SK-N-SH (cell line): ENCODE measurements at regions not wholly inside any gene's neighbourhood (a gene's known extent, or its start where the extent isn't known, plus 50 kb on each side); places are given as distances from the start of the nearest gene placed in this dataset.

Experiments
- CTCF ChIA-PET: fragments of 300-600, 350-600 bp; formaldehyde crosslinking; extraction: SDS; loops from one replicate; lab custom pipeline; 2021; lab: Yijun Ruan, JAX
- POLR2A ChIA-PET: fragments of 350-600 bp; sonication (Branson Sonifier 250); formaldehyde crosslinking; extraction: SDS; loops from one replicate; lab custom pipeline; 2020; ENCODE audit warnings: antibody characterized with exemption, inconsistent platforms; lab: Yijun Ruan, JAX
- DNase-seq: peaks from one replicate; pipeline ENCODE4 v3.0.0; 2012
- H2AFZ ChIP-seq: fragments of 200-600 bp; sonication (generic); 2 replicates; pipeline ENCODE4 v1.8.1; 2016; ENCODE audit warnings: antibody characterized with exemption, mild to moderate bottlenecking, low read depth
- H3F3A ChIP-seq: fragments of 200-600 bp; sonication (generic); replicated peaks from 2 replicates; pipeline ENCODE3; 2016; ENCODE audit warnings: antibody characterized with exemption, mild to moderate bottlenecking; ENCODE audit not compliant: insufficient read depth
- H3K27ac ChIP-seq, 2 experiments: fragments of 200-500 bp in 1 of 2; fragments of 200-600 bp in 1 of 2; sonication (Bioruptor generic) in 1 of 2; sonication (generic), shearing (Covaris generic) in 1 of 2; 2 replicates each; pipeline versions ENCODE4 v1.5.1 to v1.6.1; 2014 to 2016; ENCODE audit warnings: low read depth in 2 of 2, inconsistent platforms in 1 of 2, low read length in 1 of 2, mild to moderate bottlenecking in 1 of 2, mixed read lengths in 1 of 2
- H3K27me3 ChIP-seq: fragments of 200-600 bp; sonication (generic), shearing (Covaris generic); 2 replicates; pipeline ENCODE4 v1.6.1; 2016; ENCODE audit warnings: mixed run types; ENCODE audit not compliant: insufficient read depth
- H3K36me3 ChIP-seq, 2 experiments: fragments of 200-500 bp in 1 of 2; fragments of 200-600 bp in 1 of 2; sonication (Bioruptor generic) in 1 of 2; sonication (generic) in 1 of 2; replicated peaks in 1 of 2; 2 replicates each; pipeline versions ENCODE3 to v1.5.1; 2014 to 2016; ENCODE audit warnings: low read length in 1 of 2, mild to moderate bottlenecking in 1 of 2; ENCODE audit not compliant: insufficient read depth in 2 of 2, control insufficient read depth in 1 of 2
- H3K4me1 ChIP-seq, 2 experiments: fragments of 200-500 bp in 1 of 2; fragments of 200-600 bp in 1 of 2; sonication (Bioruptor generic) in 1 of 2; sonication (generic), shearing (Covaris generic) in 1 of 2; 2 replicates each; pipeline versions ENCODE4 v1.5.1 to v1.6.1; 2014 to 2016; ENCODE audit warnings: low read depth in 1 of 2, low read length in 1 of 2, mixed run types in 1 of 2; ENCODE audit not compliant: insufficient read depth in 2 of 2, control insufficient read depth in 1 of 2
- H3K4me2 ChIP-seq: fragments of 200-600 bp; sonication (generic), shearing (Covaris generic); 2 replicates; pipeline ENCODE4 v1.6.1; 2017; ENCODE audit warnings: mixed run types
- H3K4me3 ChIP-seq, 2 experiments: fragments of 200-500 bp in 1 of 2; fragments of 200-600 bp in 1 of 2; sonication (Bioruptor generic) in 1 of 2; sonication (generic), shearing (Covaris generic) in 1 of 2; 2 replicates each; pipeline versions ENCODE4 v1.5.1 to v1.8.1; 2014 to 2016; ENCODE audit warnings: low read depth in 2 of 2, inconsistent platforms in 1 of 2, low read length in 1 of 2, mild to moderate bottlenecking in 1 of 2, mixed read lengths in 1 of 2, moderate library complexity in 1 of 2
- H3K79me2 ChIP-seq: fragments of 200-600 bp; sonication (generic); 2 replicates; pipeline ENCODE4 v1.8.1; 2017; ENCODE audit warnings: mild to moderate bottlenecking; ENCODE audit not compliant: insufficient read depth
- H3K9ac ChIP-seq: fragments of 200-600 bp; sonication (generic); 2 replicates; pipeline ENCODE4 v1.6.1; 2017; ENCODE audit warnings: mixed run types
- H3K9me2 ChIP-seq: fragments of 200-600 bp; sonication (generic); 2 replicates; pipeline ENCODE4 v1.6.1; 2017; ENCODE audit warnings: mixed run types
- H3K9me3 ChIP-seq: fragments of 200-600 bp; sonication (generic); 2 replicates; pipeline ENCODE4 v1.6.1; 2017; ENCODE audit warnings: mixed run types, mild to moderate bottlenecking, moderate library complexity
- H4K20me1 ChIP-seq: fragments of 200-600 bp; sonication (generic); 2 replicates; pipeline ENCODE4 v1.6.1; 2017; ENCODE audit warnings: mild to moderate bottlenecking, mixed run types; ENCODE audit not compliant: insufficient read depth
- CHD2 ChIP-seq: fragments of 150-350 bp; IDR thresholded peaks from 2 replicates; pipeline ENCODE4 v1.6.1; 2018; ENCODE audit warnings: low read length; ENCODE audit not compliant: partially characterized antibody
- EZH2phosphoT487 ChIP-seq: fragments of 200-600 bp; sonication (generic); IDR thresholded peaks from 2 replicates; pipeline ENCODE4 v1.6.1; 2017; ENCODE audit warnings: low read depth, mixed run types, mild to moderate bottlenecking, antibody characterized with exemption, moderate library complexity, borderline replicate concordance
- FOXJ3 ChIP-seq: sonication (generic); formaldehyde crosslinking; IDR thresholded peaks from 2 replicates; pipeline ENCODE4 v1.5.1; 2020; ENCODE audit warnings: mild to moderate bottlenecking, missing genetic modification reagents
- FOXM1 ChIP-seq: IDR thresholded peaks from 2 replicates; pipeline ENCODE4 v1.4.0; 2012; ENCODE audit warnings: low read depth, mild to moderate bottlenecking
- GATA2 ChIP-seq: sonication (generic); formaldehyde crosslinking; IDR thresholded peaks from 2 replicates; pipeline ENCODE4 v1.5.0; 2020; ENCODE audit warnings: mild to moderate bottlenecking, missing genetic modification reagents
- MEF2A ChIP-seq: IDR thresholded peaks from 2 replicates; pipeline ENCODE4 v1.4.0; 2012; ENCODE audit warnings: low read depth, borderline replicate concordance
- MXI1 ChIP-seq: IDR thresholded peaks from 2 replicates; pipeline ENCODE4 v1.6.1; 2012; ENCODE audit warnings: mild to moderate bottlenecking, low read depth, low read length, improper control_type of control experiment
- NFIC ChIP-seq: IDR thresholded peaks from 2 replicates; pipeline ENCODE4 v1.4.0; 2012; ENCODE audit warnings: borderline replicate concordance
- POLR2AphosphoS5 ChIP-seq: IDR thresholded peaks from 2 replicates; pipeline ENCODE4 v1.6.1; 2012; ENCODE audit warnings: low read depth, low read length
- RXRA ChIP-seq: IDR thresholded peaks from 2 replicates; pipeline ENCODE4 v1.4.0; 2012; ENCODE audit warnings: low read depth, mild to moderate bottlenecking, borderline replicate concordance
- SIN3A ChIP-seq: IDR thresholded peaks from 2 replicates; pipeline ENCODE4 v1.6.1; 2012; ENCODE audit warnings: low read depth, mild to moderate bottlenecking, low read length, moderate library complexity, borderline replicate concordance
- SMC3 ChIP-seq: IDR thresholded peaks from 2 replicates; pipeline ENCODE4 v1.6.1; 2012; ENCODE audit warnings: low read depth, low read length, improper control_type of control experiment
- YY1 ChIP-seq: IDR thresholded peaks from 2 replicates; pipeline ENCODE4 v1.4.0; 2012; ENCODE audit warnings: low read depth, mild to moderate bottlenecking
- WGBS: methylation state at CpG from one replicate; pipeline ENCODE4 v1.1.6; 2017; ENCODE audit warnings: low lambda C conversion rate; 5-methylcytosine and 5-hydroxymethylcytosine counted together
- TF ChIP-seq, protein P1 (sequence below): IDR thresholded peaks from 2 replicates; pipeline ENCODE4 v1.4.0; 2012; ENCODE audit warnings: low read depth, borderline replicate concordance
- TF ChIP-seq, protein P2 (sequence below): fragments of 200-600 bp; sonication (generic); IDR thresholded peaks from 2 replicates; pipeline ENCODE4 v1.6.1; 2017; ENCODE audit warnings: antibody characterized with exemption, mild to moderate bottlenecking, moderate library complexity
- TF ChIP-seq, protein P3 (sequence below): IDR thresholded peaks from 2 replicates; pipeline ENCODE4 v1.4.0; 2012; ENCODE audit warnings: low read depth
- TF ChIP-seq, protein P4 (sequence below): fragments of 150-350 bp; IDR thresholded peaks from 2 replicates; pipeline ENCODE4 v1.6.1; 2017; ENCODE audit warnings: antibody characterized with exemption, low read length, low read depth, borderline replicate concordance
- TF ChIP-seq, protein P5 (sequence below): IDR thresholded peaks from 2 replicates; pipeline ENCODE4 v1.6.1; 2012; ENCODE audit warnings: mild to moderate bottlenecking, low read depth, low read length, moderate library complexity

DNA sequence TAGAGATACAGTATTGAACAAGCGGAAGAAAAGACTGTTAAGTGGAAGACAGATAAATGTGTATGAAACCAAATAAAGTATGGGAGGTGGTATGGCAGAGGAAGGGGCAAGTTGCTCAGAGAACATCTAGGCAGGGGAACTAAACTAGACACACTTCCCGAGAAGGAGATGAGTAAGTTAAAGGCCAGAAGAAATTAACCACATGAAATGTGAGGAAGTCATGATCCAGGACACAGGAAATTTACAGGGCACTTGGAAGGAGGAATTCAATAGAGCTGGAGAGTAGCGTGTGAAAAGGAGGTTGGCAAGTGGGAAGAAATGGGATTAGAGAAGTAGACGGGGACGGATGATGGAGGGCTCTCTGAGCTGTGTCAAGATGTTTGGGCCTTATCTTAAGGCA lies 208.8 kb downstream of the COG6 start:
- Histone ChIP-seq H3K4me1 (peaks cover 0 to 9% of the 10 kb centered on the region in 2 experiments; a peak in 2 of 4 replicates), H2AFZ (no peak overlapping the region), H3K9me3 (no peaks in the 10 kb centered on the region), H3K4me3 (no peak overlapping the region), H3K9me2 (no peaks in the 10 kb centered on the region), H3K79me2 (no peaks in the 10 kb centered on the region), H3K27ac (no peak overlapping the region), H3F3A (no peaks in the 10 kb centered on the region), H4K20me1 (no peaks in the 10 kb centered on the region), H3K9ac (no peak overlapping the region), H3K36me3 (no peaks in the 10 kb centered on the region), H3K27me3 (no peaks in the 10 kb centered on the region), H3K4me2 (no peak overlapping the region)
- ChIA-PET CTCF (interaction anchor here (0.8 to 1.9 kb wide), 2 partner anchors 9 to 78 kb away, joined by 3 to 6 read pairs; no protein-coding TSS in a partner anchor), POLR2A (no interaction called here)
- TF ChIP-seq MXI1 (no peak), YY1 (no peak), FOXJ3 (CRISPR knock-in tag) (no peak), SIN3A (no peak), GATA2 (CRISPR knock-in tag) (no peak), MEF2A (no peak), SMC3 (no peak), EZH2phosphoT487 (no peak), CHD2 (no peak), FOXM1 (no peak), RXRA (no peak), NFIC (no peak), POLR2AphosphoS5 (no peak)
- TF ChIP-seq, protein P1, sequence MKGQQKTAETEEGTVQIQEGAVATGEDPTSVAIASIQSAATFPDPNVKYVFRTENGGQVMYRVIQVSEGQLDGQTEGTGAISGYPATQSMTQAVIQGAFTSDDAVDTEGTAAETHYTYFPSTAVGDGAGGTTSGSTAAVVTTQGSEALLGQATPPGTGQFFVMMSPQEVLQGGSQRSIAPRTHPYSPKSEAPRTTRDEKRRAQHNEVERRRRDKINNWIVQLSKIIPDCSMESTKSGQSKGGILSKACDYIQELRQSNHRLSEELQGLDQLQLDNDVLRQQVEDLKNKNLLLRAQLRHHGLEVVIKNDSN, result no peak
- TF ChIP-seq, protein P2, sequence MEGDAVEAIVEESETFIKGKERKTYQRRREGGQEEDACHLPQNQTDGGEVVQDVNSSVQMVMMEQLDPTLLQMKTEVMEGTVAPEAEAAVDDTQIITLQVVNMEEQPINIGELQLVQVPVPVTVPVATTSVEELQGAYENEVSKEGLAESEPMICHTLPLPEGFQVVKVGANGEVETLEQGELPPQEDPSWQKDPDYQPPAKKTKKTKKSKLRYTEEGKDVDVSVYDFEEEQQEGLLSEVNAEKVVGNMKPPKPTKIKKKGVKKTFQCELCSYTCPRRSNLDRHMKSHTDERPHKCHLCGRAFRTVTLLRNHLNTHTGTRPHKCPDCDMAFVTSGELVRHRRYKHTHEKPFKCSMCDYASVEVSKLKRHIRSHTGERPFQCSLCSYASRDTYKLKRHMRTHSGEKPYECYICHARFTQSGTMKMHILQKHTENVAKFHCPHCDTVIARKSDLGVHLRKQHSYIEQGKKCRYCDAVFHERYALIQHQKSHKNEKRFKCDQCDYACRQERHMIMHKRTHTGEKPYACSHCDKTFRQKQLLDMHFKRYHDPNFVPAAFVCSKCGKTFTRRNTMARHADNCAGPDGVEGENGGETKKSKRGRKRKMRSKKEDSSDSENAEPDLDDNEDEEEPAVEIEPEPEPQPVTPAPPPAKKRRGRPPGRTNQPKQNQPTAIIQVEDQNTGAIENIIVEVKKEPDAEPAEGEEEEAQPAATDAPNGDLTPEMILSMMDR, result no peak
- TF ChIP-seq, protein P3, sequence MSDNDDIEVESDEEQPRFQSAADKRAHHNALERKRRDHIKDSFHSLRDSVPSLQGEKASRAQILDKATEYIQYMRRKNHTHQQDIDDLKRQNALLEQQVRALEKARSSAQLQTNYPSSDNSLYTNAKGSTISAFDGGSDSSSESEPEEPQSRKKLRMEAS, result no peak
- TF ChIP-seq, protein P4, sequence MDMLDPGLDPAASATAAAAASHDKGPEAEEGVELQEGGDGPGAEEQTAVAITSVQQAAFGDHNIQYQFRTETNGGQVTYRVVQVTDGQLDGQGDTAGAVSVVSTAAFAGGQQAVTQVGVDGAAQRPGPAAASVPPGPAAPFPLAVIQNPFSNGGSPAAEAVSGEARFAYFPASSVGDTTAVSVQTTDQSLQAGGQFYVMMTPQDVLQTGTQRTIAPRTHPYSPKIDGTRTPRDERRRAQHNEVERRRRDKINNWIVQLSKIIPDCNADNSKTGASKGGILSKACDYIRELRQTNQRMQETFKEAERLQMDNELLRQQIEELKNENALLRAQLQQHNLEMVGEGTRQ, result no peak
- TF ChIP-seq, protein P5, sequence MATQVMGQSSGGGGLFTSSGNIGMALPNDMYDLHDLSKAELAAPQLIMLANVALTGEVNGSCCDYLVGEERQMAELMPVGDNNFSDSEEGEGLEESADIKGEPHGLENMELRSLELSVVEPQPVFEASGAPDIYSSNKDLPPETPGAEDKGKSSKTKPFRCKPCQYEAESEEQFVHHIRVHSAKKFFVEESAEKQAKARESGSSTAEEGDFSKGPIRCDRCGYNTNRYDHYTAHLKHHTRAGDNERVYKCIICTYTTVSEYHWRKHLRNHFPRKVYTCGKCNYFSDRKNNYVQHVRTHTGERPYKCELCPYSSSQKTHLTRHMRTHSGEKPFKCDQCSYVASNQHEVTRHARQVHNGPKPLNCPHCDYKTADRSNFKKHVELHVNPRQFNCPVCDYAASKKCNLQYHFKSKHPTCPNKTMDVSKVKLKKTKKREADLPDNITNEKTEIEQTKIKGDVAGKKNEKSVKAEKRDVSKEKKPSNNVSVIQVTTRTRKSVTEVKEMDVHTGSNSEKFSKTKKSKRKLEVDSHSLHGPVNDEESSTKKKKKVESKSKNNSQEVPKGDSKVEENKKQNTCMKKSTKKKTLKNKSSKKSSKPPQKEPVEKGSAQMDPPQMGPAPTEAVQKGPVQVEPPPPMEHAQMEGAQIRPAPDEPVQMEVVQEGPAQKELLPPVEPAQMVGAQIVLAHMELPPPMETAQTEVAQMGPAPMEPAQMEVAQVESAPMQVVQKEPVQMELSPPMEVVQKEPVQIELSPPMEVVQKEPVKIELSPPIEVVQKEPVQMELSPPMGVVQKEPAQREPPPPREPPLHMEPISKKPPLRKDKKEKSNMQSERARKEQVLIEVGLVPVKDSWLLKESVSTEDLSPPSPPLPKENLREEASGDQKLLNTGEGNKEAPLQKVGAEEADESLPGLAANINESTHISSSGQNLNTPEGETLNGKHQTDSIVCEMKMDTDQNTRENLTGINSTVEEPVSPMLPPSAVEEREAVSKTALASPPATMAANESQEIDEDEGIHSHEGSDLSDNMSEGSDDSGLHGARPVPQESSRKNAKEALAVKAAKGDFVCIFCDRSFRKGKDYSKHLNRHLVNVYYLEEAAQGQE, result no peak
- WGBS, result 93% methylated on average over 5 of the region's 5 CpGs
- DNase-seq, result no peak
